ENCODE measurements at regions not wholly inside any gene's neighbourhood (a gene's known extent, or its start where the extent isn't known, plus 50 kb on each side); places are given as distances from the start of the nearest gene placed in this dataset.

DNA sequence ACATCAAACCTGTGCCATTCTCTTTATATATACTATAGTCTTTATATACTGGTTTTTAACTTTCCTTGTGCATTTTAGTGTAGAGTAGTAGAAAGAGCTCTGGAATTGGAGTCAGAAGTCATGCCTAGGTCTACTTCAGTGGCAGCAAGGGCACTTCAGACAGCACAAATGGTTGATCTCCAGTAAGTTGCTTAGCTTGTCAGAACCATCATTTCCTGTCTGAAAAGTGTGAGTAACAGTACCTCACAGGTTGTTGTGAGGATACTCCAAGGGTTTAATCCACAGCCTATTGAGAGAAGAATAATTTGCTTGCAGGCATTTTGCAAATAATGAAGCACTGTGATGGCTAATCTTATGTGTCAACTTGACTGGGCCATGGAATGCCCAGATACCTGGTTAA, 95.8 kb upstream of the NR4A3 start:
- TF ChIP-seq, protein P1, sequence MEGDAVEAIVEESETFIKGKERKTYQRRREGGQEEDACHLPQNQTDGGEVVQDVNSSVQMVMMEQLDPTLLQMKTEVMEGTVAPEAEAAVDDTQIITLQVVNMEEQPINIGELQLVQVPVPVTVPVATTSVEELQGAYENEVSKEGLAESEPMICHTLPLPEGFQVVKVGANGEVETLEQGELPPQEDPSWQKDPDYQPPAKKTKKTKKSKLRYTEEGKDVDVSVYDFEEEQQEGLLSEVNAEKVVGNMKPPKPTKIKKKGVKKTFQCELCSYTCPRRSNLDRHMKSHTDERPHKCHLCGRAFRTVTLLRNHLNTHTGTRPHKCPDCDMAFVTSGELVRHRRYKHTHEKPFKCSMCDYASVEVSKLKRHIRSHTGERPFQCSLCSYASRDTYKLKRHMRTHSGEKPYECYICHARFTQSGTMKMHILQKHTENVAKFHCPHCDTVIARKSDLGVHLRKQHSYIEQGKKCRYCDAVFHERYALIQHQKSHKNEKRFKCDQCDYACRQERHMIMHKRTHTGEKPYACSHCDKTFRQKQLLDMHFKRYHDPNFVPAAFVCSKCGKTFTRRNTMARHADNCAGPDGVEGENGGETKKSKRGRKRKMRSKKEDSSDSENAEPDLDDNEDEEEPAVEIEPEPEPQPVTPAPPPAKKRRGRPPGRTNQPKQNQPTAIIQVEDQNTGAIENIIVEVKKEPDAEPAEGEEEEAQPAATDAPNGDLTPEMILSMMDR (conservative IDR thresholded peaks at IDR 0.05; ENCODE audit: low read depth, low read length) = no peak
- TF ChIP-seq EZH2phosphoT487 (IDR thresholded peaks at IDR 0.05; ENCODE audit: borderline replicate concordance, low read length) (no peak), EZH2 (IDR thresholded peaks at IDR 0.05; ENCODE audit: low read length, unreplicated experiment) (no peak)

Measured in PC-3 (cell line).